Natural killer cell treated with Interleukin-12 subunit alpha and Interleukin-12 subunit beta and Interleukin-15 and Interleukin-18, amount 100 ng/mL, for 72 hours (primary cell): ENCODE measurements at regions not wholly inside any gene's neighbourhood (a gene's known extent, or its start where the extent isn't known, plus 50 kb on each side); places are given as distances from the start of the nearest gene placed in this dataset.

Experiments
- ATAC-seq, 2 donors: fragments of 150-1000 bp; cut with Tn5 transposase in 1 of 2; sonication (Bioruptor Pico), chemical (Tn5 transposase) in 1 of 2; 2 replicates each; pipeline ENCODE4 v1.10.0; 2021
- DNase-seq: peaks from one replicate; pipeline ENCODE4 v3.0.0; 2022; ENCODE audit warnings: low spot score
- H3K27ac Mint-ChIP-seq, 2 donors: 1 replicate in 1 of 2; 2 replicates in 1 of 2; pipeline ENCODE4 v1.8.0; 2022; ENCODE audit warnings: mixed read lengths in 2 of 2, mild to moderate bottlenecking in 1 of 2, moderate library complexity in 1 of 2
- H3K27me3 Mint-ChIP-seq, 2 donors: 1 replicate in 1 of 2; 2 replicates in 1 of 2; pipeline ENCODE4 v1.8.0; 2022; ENCODE audit warnings: mixed read lengths in 2 of 2
- H3K36me3 Mint-ChIP-seq: one replicate; pipeline ENCODE4 v1.8.0; 2022; ENCODE audit warnings: mixed read lengths
- H3K4me1 Mint-ChIP-seq, 2 donors: 1 replicate in 1 of 2; 2 replicates in 1 of 2; pipeline ENCODE4 v1.8.0; 2022; ENCODE audit warnings: low read depth in 2 of 2, mixed read lengths in 2 of 2, mild to moderate bottlenecking in 1 of 2
- H3K4me3 Mint-ChIP-seq: one replicate; pipeline ENCODE4 v1.8.0; 2022; ENCODE audit warnings: mixed read lengths
- H3K9me3 Mint-ChIP-seq: 2 replicates; pipeline ENCODE4 v1.8.0; 2022; ENCODE audit warnings: mixed read lengths

- Mint-ChIP-seq H3K36me3 (no peaks in the 10 kb centered on the region), H3K4me1 (no peaks in the 10 kb centered on the region), H3K4me3 (no peak overlapping the region), H3K9me3 (peaks cover 3% of the 10 kb centered on the region), H3K27me3 (no peaks in the 10 kb centered on the region), H3K27ac (no peak overlapping the region)
- ATAC-seq (no peak), DNase-seq (no peak)
Observed at GRCh38 chr12:78628491-78629100, 236.0 kb upstream of the SYT1 start.

GRCh38 chr12:78636231-78636855 is 228.2 kb upstream of the SYT1 start:
- H3K4me1 Mint-ChIP-seq, result no peaks in the 10 kb centered on the region
- ATAC-seq, result no peak
- H3K9me3 Mint-ChIP-seq, result peaks cover 7% of the 10 kb centered on the region
- H3K36me3 Mint-ChIP-seq, result no peaks in the 10 kb centered on the region
- no peaks in the 10 kb centered on the region for H3K27me3 Mint-ChIP-seq
- DNase-seq, result no peak
- no peak overlapping the region for H3K27ac Mint-ChIP-seq
- no peak overlapping the region for H3K4me3 Mint-ChIP-seq

GRCh38 chr12:78641837-78642423 is 222.6 kb upstream of the SYT1 start:
- Mint-ChIP-seq H3K27ac (no peak overlapping the region), H3K9me3 (peaks cover 13% of the 10 kb centered on the region), H3K36me3 (no peaks in the 10 kb centered on the region), H3K27me3 (no peaks in the 10 kb centered on the region), H3K4me1 (no peaks in the 10 kb centered on the region), H3K4me3 (no peak overlapping the region)
- no peak for ATAC-seq
- no peak for DNase-seq

GRCh38 chr12:78645956-78646355 is 218.6 kb upstream of the SYT1 start:
- Mint-ChIP-seq H3K4me1 (no peaks in the 10 kb centered on the region), H3K36me3 (no peaks in the 10 kb centered on the region), H3K27ac (no peak overlapping the region), H3K4me3 (no peak overlapping the region), H3K9me3 (peaks cover 20% of the 10 kb centered on the region), H3K27me3 (no peaks in the 10 kb centered on the region)
- DNase-seq (no peak), ATAC-seq (no peak)

GRCh38 chr12:78651755-78652154 is 212.8 kb upstream of the SYT1 start:
- H3K27me3 Mint-ChIP-seq, result no peaks in the 10 kb centered on the region
- H3K27ac Mint-ChIP-seq, result no peak overlapping the region
- DNase-seq (no peak), ATAC-seq (no peak)
- no peaks in the 10 kb centered on the region for H3K4me1 Mint-ChIP-seq
- no peaks in the 10 kb centered on the region for H3K36me3 Mint-ChIP-seq
- H3K9me3 Mint-ChIP-seq, result peaks cover 12% of the 10 kb centered on the region
- no peak overlapping the region for H3K4me3 Mint-ChIP-seq

- DNase-seq (no peak), ATAC-seq (no peak)
- Mint-ChIP-seq H3K4me1 (no peaks in the 10 kb centered on the region), H3K36me3 (no peaks in the 10 kb centered on the region), H3K9me3 (peaks cover 15% of the 10 kb centered on the region), H3K4me3 (no peak overlapping the region), H3K27ac (no peak overlapping the region), H3K27me3 (no peaks in the 10 kb centered on the region)
Observed at GRCh38 chr12:78666584-78666983, 198.0 kb upstream of the SYT1 start.

- DNase-seq (no peak), ATAC-seq (no peak)
- H3K4me1 Mint-ChIP-seq, result no peaks in the 10 kb centered on the region
- H3K9me3 Mint-ChIP-seq, result peaks cover 15% of the 10 kb centered on the region
- no peaks in the 10 kb centered on the region for H3K27me3 Mint-ChIP-seq
- H3K36me3 Mint-ChIP-seq, result no peaks in the 10 kb centered on the region
- H3K27ac Mint-ChIP-seq, result no peak overlapping the region
- no peak overlapping the region for H3K4me3 Mint-ChIP-seq
Observed at GRCh38 chr12:78671295-78671694, 193.3 kb upstream of the SYT1 start.

GRCh38 chr12:78672033-78672432 is 192.5 kb upstream of the SYT1 start:
- Mint-ChIP-seq H3K27ac (no peak overlapping the region), H3K9me3 (peaks cover 15% of the 10 kb centered on the region), H3K4me1 (no peaks in the 10 kb centered on the region), H3K36me3 (no peaks in the 10 kb centered on the region), H3K27me3 (no peaks in the 10 kb centered on the region), H3K4me3 (no peak overlapping the region)
- DNase-seq (no peak), ATAC-seq (no peak)

GRCh38 chr12:78674311-78675090 is 190.1 kb upstream of the SYT1 start:
- Mint-ChIP-seq H3K4me3 (no peak overlapping the region), H3K36me3 (no peaks in the 10 kb centered on the region), H3K9me3 (peaks cover 6% of the 10 kb centered on the region), H3K4me1 (no peaks in the 10 kb centered on the region), H3K27me3 (no peaks in the 10 kb centered on the region), H3K27ac (no peak overlapping the region)
- DNase-seq, result no peak
- ATAC-seq, result no peak

GRCh38 chr12:78680596-78680995 is 184.0 kb upstream of the SYT1 start:
- no peaks in the 10 kb centered on the region for H3K27me3 Mint-ChIP-seq
- peaks cover 3% of the 10 kb centered on the region for H3K9me3 Mint-ChIP-seq
- DNase-seq, result no peak
- no peaks in the 10 kb centered on the region for H3K4me1 Mint-ChIP-seq
- no peaks in the 10 kb centered on the region for H3K36me3 Mint-ChIP-seq
- no peak overlapping the region for H3K4me3 Mint-ChIP-seq
- ATAC-seq, result no peak
- no peak overlapping the region for H3K27ac Mint-ChIP-seq

GRCh38 chr12:78683031-78683430 is 181.5 kb upstream of the SYT1 start:
- peaks cover 3% of the 10 kb centered on the region for H3K9me3 Mint-ChIP-seq
- H3K4me3 Mint-ChIP-seq, result no peak overlapping the region
- H3K4me1 Mint-ChIP-seq, result no peaks in the 10 kb centered on the region
- no peaks in the 10 kb centered on the region for H3K27me3 Mint-ChIP-seq
- DNase-seq, result no peak
- ATAC-seq, result no peak
- H3K36me3 Mint-ChIP-seq, result no peaks in the 10 kb centered on the region
- no peak overlapping the region for H3K27ac Mint-ChIP-seq

GRCh38 chr12:78683626-78684025 is 180.9 kb upstream of the SYT1 start:
- peaks cover 3% of the 10 kb centered on the region for H3K9me3 Mint-ChIP-seq
- H3K4me1 Mint-ChIP-seq, result no peaks in the 10 kb centered on the region
- DNase-seq (no peak), ATAC-seq (no peak)
- H3K27ac Mint-ChIP-seq, result no peak overlapping the region
- no peak overlapping the region for H3K4me3 Mint-ChIP-seq
- H3K36me3 Mint-ChIP-seq, result no peaks in the 10 kb centered on the region
- no peaks in the 10 kb centered on the region for H3K27me3 Mint-ChIP-seq

- H3K9me3 Mint-ChIP-seq, result peaks cover 7% of the 10 kb centered on the region
- no peaks in the 10 kb centered on the region for H3K4me1 Mint-ChIP-seq
- DNase-seq (no peak), ATAC-seq (no peak)
- no peak overlapping the region for H3K27ac Mint-ChIP-seq
- H3K36me3 Mint-ChIP-seq, result no peaks in the 10 kb centered on the region
- H3K4me3 Mint-ChIP-seq, result no peak overlapping the region
- no peaks in the 10 kb centered on the region for H3K27me3 Mint-ChIP-seq
Observed at GRCh38 chr12:78684419-78684818, 180.2 kb upstream of the SYT1 start.

GRCh38 chr12:78695749-78696148 is 168.8 kb upstream of the SYT1 start:
- no peaks in the 10 kb centered on the region for H3K4me1 Mint-ChIP-seq
- no peaks in the 10 kb centered on the region for H3K27me3 Mint-ChIP-seq
- DNase-seq, result no peak
- peaks cover 6% of the 10 kb centered on the region for H3K36me3 Mint-ChIP-seq
- ATAC-seq, result no peak
- H3K27ac Mint-ChIP-seq, result no peak overlapping the region
- H3K9me3 Mint-ChIP-seq, result peaks cover 15% of the 10 kb centered on the region
- H3K4me3 Mint-ChIP-seq, result no peak overlapping the region
